CD4-positive, alpha-beta memory T cell (primary cell): ENCODE measurements at regions not wholly inside any gene's neighbourhood (a gene's known extent, or its start where the extent isn't known, plus 50 kb on each side); places are given as distances from the start of the nearest gene placed in this dataset.
"Not testable (repeated sequence)": the region's sequence is repeated elsewhere in the genome, so short reads cannot be mapped to it uniquely, and the experiment has no call there.

Experiments
- CTCF ChIA-PET: fragments of 350-600 bp; sonication (Branson Sonifier 250); formaldehyde crosslinking; loops from one replicate; lab custom pipeline; 2021; ENCODE audit warnings: inconsistent platforms; ENCODE audit not compliant: partially characterized antibody; lab: Charles Lee
- POLR2A ChIA-PET: fragments of 350-600 bp; sonication (Branson Sonifier 250); formaldehyde crosslinking; loops from one replicate; lab custom pipeline; 2021; ENCODE audit not compliant: partially characterized antibody; lab: Charles Lee
- DNase-seq, 5 donors: peaks; one replicate each; pipeline versions ENCODE4 v3.0.0 to v3.0.0-alpha.2; 2020 to 2022; ENCODE audit warnings: mixed read lengths in 1 of 5
- H3K27ac ChIP-seq: one replicate; pipeline ENCODE4 v1.7.0; 2013; ENCODE audit warnings: low read depth, low read length
- H3K27me3 ChIP-seq: 2 replicates; pipeline ENCODE4 v1.7.0; 2013; ENCODE audit warnings: mild to moderate bottlenecking, low read length, moderate library complexity; ENCODE audit not compliant: insufficient read depth
- H3K36me3 ChIP-seq: 2 replicates; pipeline ENCODE4 v1.7.0; 2013; ENCODE audit warnings: mild to moderate bottlenecking, low read length, moderate library complexity; ENCODE audit not compliant: insufficient read depth
- H3K4me1 ChIP-seq: 2 replicates; pipeline ENCODE4 v1.7.0; 2013; ENCODE audit warnings: mild to moderate bottlenecking, low read length, moderate library complexity; ENCODE audit not compliant: insufficient read depth
- H3K4me3 ChIP-seq, 2 donors: one replicate each; pipeline ENCODE4 v1.7.0; 2013; ENCODE audit warnings: low read length in 2 of 2, mild to moderate bottlenecking in 1 of 2
- H3K9me3 ChIP-seq, 2 donors: one replicate each; pipeline ENCODE4 v1.7.0; 2013; ENCODE audit warnings: low read length in 2 of 2, control low read depth in 1 of 2; ENCODE audit not compliant: control insufficient read depth in 1 of 2
- H3K27ac Mint-ChIP-seq, 7 donors: one replicate each; pipeline ENCODE4 v1.8.0; 2020 to 2021; ENCODE audit warnings: mixed read lengths in 7 of 7, mild to moderate bottlenecking in 6 of 7, inconsistent platforms in 3 of 7, moderate library complexity in 3 of 7
- H3K27me3 Mint-ChIP-seq, 2 donors: one replicate each; pipeline ENCODE4 v1.8.0; 2020 to 2021; ENCODE audit warnings: mixed read lengths in 2 of 2
- H3K36me3 Mint-ChIP-seq, 2 donors: one replicate each; pipeline ENCODE4 v1.8.0; 2020 to 2021; ENCODE audit warnings: mixed read lengths in 2 of 2, inconsistent platforms in 1 of 2, mild to moderate bottlenecking in 1 of 2
- H3K4me1 Mint-ChIP-seq, 4 donors: one replicate each; pipeline ENCODE4 v1.8.0; 2020 to 2021; ENCODE audit warnings: mixed read lengths in 4 of 4, mild to moderate bottlenecking in 1 of 4
- H3K4me3 Mint-ChIP-seq, 8 donors: one replicate each; pipeline ENCODE4 v1.8.0; 2020 to 2021; ENCODE audit warnings: mixed read lengths in 8 of 8, mild to moderate bottlenecking in 7 of 8, moderate library complexity in 6 of 8, inconsistent platforms in 3 of 8
- H3K9me3 Mint-ChIP-seq, 8 donors: one replicate each; pipeline ENCODE4 v1.8.0; 2020 to 2021; ENCODE audit warnings: mixed read lengths in 8 of 8, mild to moderate bottlenecking in 5 of 8, inconsistent platforms in 3 of 8, moderate library complexity in 1 of 8
- intact Hi-C: fragments of 100-400 bp; cut with micrococcal nuclease; formaldehyde crosslinking; loops from one replicate; pipeline ENCODE4 v1.15.1; 2023

DNA sequence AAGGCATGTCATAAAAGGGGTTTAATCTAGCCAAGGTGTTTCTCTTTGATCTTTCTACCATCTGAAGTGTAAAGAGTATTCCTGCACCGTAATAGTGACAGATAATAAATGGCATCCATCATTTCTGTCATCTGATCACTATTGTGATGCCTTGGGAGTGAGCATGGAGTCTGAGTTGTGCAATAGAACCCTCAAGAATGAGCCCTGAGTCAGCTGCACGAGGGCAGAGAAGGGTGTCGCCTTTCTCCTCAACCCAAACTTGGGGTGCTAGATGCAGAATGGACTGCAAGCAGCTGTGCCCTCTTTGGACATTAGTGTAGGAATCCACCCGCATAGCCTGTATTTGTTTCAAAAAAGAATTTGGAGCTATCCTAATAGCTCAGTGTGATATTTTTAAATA is 115.2 kb downstream of the ZNF37A start:
- Histone ChIP-seq H3K4me3 (no peak overlapping the region), H3K36me3 (no peaks in the 10 kb centered on the region), H3K4me1 (no peaks in the 10 kb centered on the region), H3K27ac (no peak overlapping the region), H3K27me3 (no peaks in the 10 kb centered on the region), H3K9me3 (no peaks in the 10 kb centered on the region)
- ChIA-PET POLR2A (no interaction called here), CTCF (no interaction called here)
- Mint-ChIP-seq H3K4me1 (no peaks in the 10 kb centered on the region), H3K36me3 (no peaks in the 10 kb centered on the region), H3K27ac (no peak overlapping the region), H3K9me3 (peaks cover 0 to 2% (median 0%) of the 10 kb centered on the region in 8 donors), H3K27me3 (no peaks in the 10 kb centered on the region), H3K4me3 (no peak overlapping the region)
- no peak for DNase-seq
- intact Hi-C loops, result no loop called here

DNA sequence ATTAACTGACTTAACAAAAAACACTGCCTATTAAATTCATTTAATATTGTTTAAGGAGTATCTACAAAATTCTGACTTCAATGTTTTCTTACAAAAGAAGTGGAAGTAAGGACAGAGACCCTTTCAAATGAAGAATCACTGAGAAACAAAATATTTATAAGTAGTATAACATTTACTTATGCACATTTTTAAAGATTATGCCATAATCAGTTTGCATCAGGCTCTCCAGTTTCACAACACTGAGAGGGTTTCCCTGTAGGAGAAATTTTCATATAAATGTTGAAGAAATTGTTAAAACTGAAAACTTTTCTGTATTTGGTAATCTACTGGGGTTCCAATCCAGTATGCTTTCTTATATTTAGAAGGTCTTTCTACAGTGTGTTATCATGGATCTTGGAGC is 115.6 kb downstream of the ZNF37A start:
- H3K4me1 Mint-ChIP-seq, POLR2A ChIA-PET, intact Hi-C loops: not testable (repeated sequence)

DNA sequence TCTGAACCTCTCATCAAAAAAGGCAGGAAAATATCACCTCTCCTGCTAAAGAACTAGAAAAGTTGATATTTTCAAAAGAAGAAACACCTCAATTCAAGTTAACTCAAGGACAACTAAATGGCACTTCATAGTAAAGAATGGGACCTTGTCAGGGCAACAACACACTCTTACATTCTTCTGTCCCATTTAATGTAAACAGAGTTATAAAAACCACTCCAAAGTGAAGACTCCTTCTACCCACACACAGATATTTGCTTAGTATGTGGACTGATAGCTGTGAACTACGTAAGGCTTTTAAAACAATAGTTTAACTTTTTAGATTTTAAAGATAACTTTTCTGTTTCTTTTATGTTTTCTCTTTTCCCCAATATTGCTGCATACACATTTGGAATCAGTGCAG is 118.3 kb downstream of the ZNF37A start:
- H3K4me1 ChIP-seq, result no peaks in the 10 kb centered on the region
- DNase-seq, result no peak
- no peak overlapping the region for H3K27ac ChIP-seq
- POLR2A ChIA-PET, result no interaction called here
- intact Hi-C loops, result no loop called here
- H3K4me3 ChIP-seq, result no peak overlapping the region
- no peak overlapping the region for H3K27ac Mint-ChIP-seq
- H3K36me3 Mint-ChIP-seq, result no peaks in the 10 kb centered on the region
- no peaks in the 10 kb centered on the region for H3K27me3 ChIP-seq
- peaks cover 0 to 8% (median 0%) of the 10 kb centered on the region in 8 donors for H3K9me3 Mint-ChIP-seq
- no peaks in the 10 kb centered on the region for H3K4me1 Mint-ChIP-seq
- H3K9me3 ChIP-seq, result no peaks in the 10 kb centered on the region
- no peaks in the 10 kb centered on the region for H3K27me3 Mint-ChIP-seq
- no peaks in the 10 kb centered on the region for H3K36me3 ChIP-seq
- CTCF ChIA-PET, result no interaction called here
- H3K4me3 Mint-ChIP-seq, result no peak overlapping the region

More for the DNA sequence above, 115.6 kb downstream of the ZNF37A start:
- H3K27me3 ChIP-seq, CTCF ChIA-PET, H3K27ac Mint-ChIP-seq, H3K36me3 ChIP-seq, H3K4me1 ChIP-seq, H3K9me3 ChIP-seq, H3K27ac ChIP-seq, H3K9me3 Mint-ChIP-seq, H3K27me3 Mint-ChIP-seq, H3K36me3 Mint-ChIP-seq, H3K4me3 ChIP-seq, DNase-seq, H3K4me3 Mint-ChIP-seq: not testable (repeated sequence)

DNA sequence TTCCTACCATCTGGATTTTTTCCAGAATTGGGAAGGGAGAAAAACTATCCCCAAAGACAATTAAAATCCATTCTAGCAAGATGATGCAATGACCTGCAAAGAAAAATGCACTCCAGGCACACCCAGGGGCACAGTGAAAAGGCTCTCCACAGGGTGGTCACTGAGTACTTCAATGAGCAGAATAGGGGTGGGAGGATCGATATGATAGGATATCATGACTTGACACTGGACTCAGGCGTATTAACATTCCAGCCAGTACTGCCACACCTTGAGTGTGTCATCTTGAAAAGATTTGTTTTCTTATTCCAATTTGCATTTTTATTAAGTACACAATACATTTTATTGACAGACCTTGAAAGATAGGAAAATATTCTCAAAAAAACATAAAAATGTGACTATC is 132.2 kb downstream of the ZNF37A start:
- Mint-ChIP-seq H3K36me3 (no peaks in the 10 kb centered on the region), H3K4me3 (no peak overlapping the region), H3K4me1 (no peaks in the 10 kb centered on the region), H3K27ac (no peak overlapping the region), H3K27me3 (no peaks in the 10 kb centered on the region), H3K9me3 (peaks cover 3 to 19% (median 11%) of the 10 kb centered on the region in 8 donors)
- H3K36me3 ChIP-seq, result no peaks in the 10 kb centered on the region
- POLR2A ChIA-PET, result no interaction called here
- no peak overlapping the region for H3K27ac ChIP-seq
- no peaks in the 10 kb centered on the region for H3K9me3 ChIP-seq
- CTCF ChIA-PET, result no interaction called here
- no peaks in the 10 kb centered on the region for H3K4me1 ChIP-seq
- DNase-seq, result no peak
- H3K27me3 ChIP-seq, result no peaks in the 10 kb centered on the region
- H3K4me3 ChIP-seq, result no peak overlapping the region
- intact Hi-C loops, result no loop called here

DNA sequence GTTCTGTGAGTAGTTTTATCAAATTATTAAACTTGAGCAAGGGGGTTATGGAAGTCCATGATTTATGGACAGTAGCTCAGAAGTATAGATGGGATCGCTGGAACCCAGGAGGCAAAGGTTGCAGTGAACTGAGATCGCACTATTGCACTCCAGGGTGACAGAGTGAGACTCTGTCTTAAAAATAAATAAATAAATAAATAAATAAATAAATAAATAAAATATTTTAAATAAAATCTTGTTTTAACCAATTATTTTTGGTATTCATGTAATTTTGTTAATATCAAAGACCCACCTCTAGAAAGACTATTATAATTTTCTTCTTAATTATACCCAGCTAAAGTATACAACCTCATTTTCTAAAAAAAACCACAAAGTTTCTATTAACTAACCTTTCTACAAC is 134.3 kb downstream of the ZNF37A start:
- peaks cover 3 to 17% (median 11%) of the 10 kb centered on the region in 8 donors for H3K9me3 Mint-ChIP-seq
- H3K27me3 Mint-ChIP-seq, result no peaks in the 10 kb centered on the region
- H3K36me3 Mint-ChIP-seq, result no peaks in the 10 kb centered on the region
- no peaks in the 10 kb centered on the region for H3K27me3 ChIP-seq
- ChIA-PET CTCF (no interaction called here), POLR2A (no interaction called here)
- DNase-seq, result no peak
- H3K9me3 ChIP-seq, result no peaks in the 10 kb centered on the region
- no peak overlapping the region for H3K27ac ChIP-seq
- intact Hi-C loops, result no loop called here
- no peaks in the 10 kb centered on the region for H3K4me1 ChIP-seq
- H3K27ac Mint-ChIP-seq, result no peak overlapping the region
- H3K4me3 Mint-ChIP-seq, result no peak overlapping the region
- H3K36me3 ChIP-seq, result no peaks in the 10 kb centered on the region
- no peak overlapping the region for H3K4me3 ChIP-seq
- no peaks in the 10 kb centered on the region for H3K4me1 Mint-ChIP-seq

DNA sequence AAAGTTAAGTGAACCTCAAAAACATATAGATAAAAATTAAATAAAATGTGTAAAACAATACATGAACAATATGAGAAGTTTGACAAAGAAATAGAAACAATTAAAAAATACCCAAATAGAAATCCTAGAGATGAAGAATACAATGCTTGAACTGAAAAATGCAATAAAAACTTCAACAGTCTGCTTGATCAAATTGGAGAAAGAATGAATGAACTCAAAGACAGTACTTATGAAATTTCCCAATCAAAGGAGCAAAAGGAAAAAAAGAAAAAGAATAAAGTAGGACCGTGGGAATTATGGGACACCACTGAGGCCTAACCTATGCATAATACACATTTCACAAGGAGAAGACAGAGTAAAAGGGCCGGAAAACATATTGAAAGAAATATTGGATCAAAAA is 144.3 kb downstream of the ZNF37A start:
- H3K4me1 ChIP-seq, result not testable (repeated sequence)

DNA sequence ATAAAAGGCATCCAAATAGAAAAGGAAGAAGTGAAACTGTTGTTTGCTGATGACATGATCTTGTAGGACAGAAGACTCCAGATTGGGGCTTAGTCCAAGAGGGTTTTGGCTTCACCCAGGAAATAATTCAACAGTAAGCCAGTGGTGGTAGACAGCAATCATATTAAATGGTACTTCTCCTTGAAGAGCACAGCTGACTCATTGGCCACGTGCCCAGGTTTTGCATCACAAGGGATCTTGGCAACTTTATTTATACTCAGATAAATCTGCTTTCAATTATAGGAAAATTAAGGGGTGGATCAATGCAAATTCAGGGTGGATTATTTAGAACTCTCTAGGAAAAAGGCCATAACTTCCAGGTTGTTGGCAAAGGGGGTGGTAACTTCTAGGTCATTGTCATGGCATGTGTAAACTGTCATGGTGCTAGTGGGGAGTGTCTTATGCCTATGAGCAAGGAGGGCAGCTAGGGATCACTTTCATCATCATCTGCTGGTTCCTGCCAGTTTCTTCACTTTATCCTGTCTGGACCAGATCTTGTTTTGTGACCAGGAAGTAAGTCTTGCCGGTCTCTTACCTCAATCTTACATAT is 148.0 kb downstream of the ZNF37A start:
- H3K9me3 ChIP-seq, CTCF ChIA-PET, H3K4me3 ChIP-seq, H3K27me3 ChIP-seq, H3K27ac ChIP-seq, H3K27me3 Mint-ChIP-seq, H3K27ac Mint-ChIP-seq, DNase-seq, intact Hi-C loops, H3K4me1 Mint-ChIP-seq, H3K36me3 Mint-ChIP-seq, H3K4me3 Mint-ChIP-seq, POLR2A ChIA-PET, H3K36me3 ChIP-seq, H3K4me1 ChIP-seq: not testable (repeated sequence)
- H3K9me3 Mint-ChIP-seq, result peaks cover 2 to 28% (median 15%) of the 10 kb centered on the region in 8 donors

More for the DNA sequence above, 144.3 kb downstream of the ZNF37A start:
- H3K27ac ChIP-seq, DNase-seq, intact Hi-C loops, H3K4me3 ChIP-seq, H3K9me3 ChIP-seq, H3K27me3 ChIP-seq, H3K36me3 Mint-ChIP-seq, H3K36me3 ChIP-seq, CTCF ChIA-PET, H3K4me3 Mint-ChIP-seq, H3K4me1 Mint-ChIP-seq, H3K27me3 Mint-ChIP-seq, POLR2A ChIA-PET: not testable (repeated sequence)
- Mint-ChIP-seq H3K9me3 (peaks cover 0 to 22% (median 12%) of the 10 kb centered on the region in 8 donors), H3K27ac (peak overlapping the region in 1 of 7 donors; percentile 53)

DNA sequence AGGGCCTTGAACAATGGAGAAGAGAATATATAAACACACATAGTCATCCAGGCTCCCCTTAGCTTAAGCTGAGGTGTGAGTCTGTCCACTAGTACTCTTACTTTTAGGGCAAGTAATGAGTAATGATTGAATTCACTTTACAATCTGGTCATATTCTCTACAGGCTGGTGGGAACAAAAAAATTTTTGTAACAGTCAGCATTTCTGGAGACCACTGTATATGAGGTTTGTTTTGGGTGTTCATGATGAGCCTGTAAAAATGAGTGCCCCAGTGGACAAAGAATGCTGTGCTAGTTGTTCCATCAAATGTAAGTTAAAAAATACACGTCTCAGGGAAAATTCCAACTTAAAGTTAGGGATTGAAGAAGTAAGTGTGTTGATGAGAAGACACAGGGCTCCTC is 154.0 kb downstream of the ZNF37A start:
- POLR2A ChIA-PET, result not testable (repeated sequence)
- H3K9me3 Mint-ChIP-seq, result peaks cover 6 to 37% (median 20%) of the 10 kb centered on the region in 8 donors

More for the DNA sequence above, 154.0 kb downstream of the ZNF37A start:
- intact Hi-C loops, H3K4me1 Mint-ChIP-seq, H3K9me3 ChIP-seq, H3K4me3 ChIP-seq, H3K27me3 ChIP-seq, H3K27ac Mint-ChIP-seq, H3K36me3 Mint-ChIP-seq, H3K27me3 Mint-ChIP-seq, CTCF ChIA-PET, DNase-seq, H3K36me3 ChIP-seq, H3K4me1 ChIP-seq, H3K27ac ChIP-seq, H3K4me3 Mint-ChIP-seq: not testable (repeated sequence)
